Heart left ventricle (tissue), 13 donors: ENCODE measurements at regions not wholly inside any gene's neighbourhood (a gene's known extent, or its start where the extent isn't known, plus 50 kb on each side); places are given as distances from the start of the nearest gene placed in this dataset.

Experiments used
- CTCF ChIP-seq, 12 donors: fragments of 200-600 bp; sonication (generic) in 4 of 12; IDR thresholded peaks; one replicate each; pipeline versions ENCODE4 v1.5.0 to v1.8.0; 2018 to 2022; ENCODE audit warnings: antibody characterized with exemption in 12 of 12, mild to moderate bottlenecking in 5 of 12
- POLR2A ChIP-seq, 2 donors: fragments of 450-650 bp; IDR thresholded peaks; one replicate each; pipeline ENCODE4 v1.6.1; 2017; ENCODE audit warnings: antibody characterized with exemption in 2 of 2, mild to moderate bottlenecking in 2 of 2, moderate library complexity in 2 of 2
- donor health status: ischemic (EF 13 %, LVEDD 7.1; RV severe dilation, severe dysfunction).
- donor health status: DM: no; HTN: yes; CAD: no.
- donor health status: DM: no; HTN: no; CAD: no.
- donor health status: ischemic (EF 25% LVEDD 6.9; RV normal size, moderate dysfunction).
- donor health status: ischemic (EF 25% LVEDD 5.7; RV mildly dilated, moderate dysfunction).
- donor health status: ischemic (EF 35%, LVEDD 5.7; RV mildly dilated, moderate dysfunction).
- donor health status: nonischemic (EF 11% LVEDD 7.7; RV severe dilation, severe dysfunction).
- donor health status: DM: yes; HTN: yes; CAD: no.
- donor health status: PGD.
- donor health status: ischemic (EF 29% LVEDD 5.4; RV normal size, mild dysfunction).
- donor health status: nonischemic (EF 23%, LVEDD 6.1; RV moderate dilation, normal function).

GRCh38 chr6:105587349-105588122, 184.7 kb upstream of the PREP start:
- TF ChIP-seq CTCF (IDR thresholded peaks at IDR 0.05), result no peak
- TF ChIP-seq POLR2A (IDR thresholded peaks at IDR 0.05), result no peak
